NCI-H82 treated with DMSO at 0.1 percent for 48 hours (cell line): ENCODE measurements at regions not wholly inside any gene's neighbourhood (a gene's known extent, or its start where the extent isn't known, plus 50 kb on each side); places are given as distances from the start of the nearest gene placed in this dataset.

Experiments
- DNase-seq: peaks from one replicate; lab custom pipeline; 2025; ENCODE audit not compliant: unreplicated experiment; lab: John Stamatoyannopoulos, UW

DNA sequence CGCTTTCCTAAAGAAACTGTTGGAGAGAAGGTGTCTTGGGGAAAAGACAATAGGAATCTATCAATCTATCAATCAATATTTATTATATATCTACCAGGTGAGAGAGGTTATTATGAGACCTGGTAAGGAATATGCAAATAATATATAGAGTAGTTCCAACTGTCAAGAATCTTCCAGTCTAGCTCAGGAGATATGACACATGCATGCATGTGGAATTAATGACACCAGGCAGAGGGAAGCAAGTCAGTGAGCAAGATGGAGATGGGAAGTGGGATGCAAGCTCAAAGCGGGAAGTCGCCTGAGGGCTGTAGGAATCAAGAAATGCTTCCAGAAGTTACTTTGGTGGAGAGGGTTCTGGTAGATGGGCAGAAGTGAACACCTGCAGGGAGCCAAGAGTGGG is 187.4 kb upstream of the NRP1 start:
- DNase-seq = no peak

DNA sequence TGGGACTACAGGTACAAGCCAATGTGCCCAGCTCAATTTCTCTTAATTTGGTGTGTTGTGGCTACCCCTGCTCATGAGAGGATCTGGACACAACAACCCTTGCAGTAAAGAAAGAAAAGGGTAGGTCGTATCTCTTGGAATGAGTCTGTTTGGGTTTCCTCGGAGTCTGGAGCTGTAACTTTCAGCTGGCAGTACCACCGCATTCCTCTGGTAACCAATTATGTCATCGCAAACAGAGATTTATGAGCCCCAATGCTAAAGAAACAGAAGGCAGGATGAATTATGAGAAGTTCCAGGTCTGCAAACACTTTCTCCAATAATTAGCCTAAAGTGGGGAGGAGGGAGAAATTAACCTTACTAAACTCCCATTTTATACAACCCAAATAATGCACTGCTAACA is 186.6 kb upstream of the NRP1 start:
- no peak for DNase-seq

DNA sequence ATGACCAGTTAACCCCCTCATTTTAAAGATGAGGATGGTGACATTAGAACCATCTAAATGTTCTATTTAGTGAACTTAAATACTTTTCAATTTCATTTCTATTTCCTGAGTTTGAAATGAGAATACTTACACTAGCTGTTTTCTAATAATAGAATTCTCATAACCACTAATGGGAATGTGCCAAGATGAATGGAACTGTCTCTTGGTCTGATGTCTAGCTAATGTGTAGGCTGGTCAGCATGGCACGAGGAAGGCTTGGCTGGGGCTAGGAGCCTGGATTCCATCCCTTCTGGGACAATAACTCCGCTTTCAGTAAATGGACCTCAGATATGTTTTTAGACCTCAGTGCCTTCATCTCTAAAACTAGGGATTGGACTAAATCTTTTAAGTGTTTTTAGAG is 185.8 kb upstream of the NRP1 start:
- DNase-seq = no peak

DNA sequence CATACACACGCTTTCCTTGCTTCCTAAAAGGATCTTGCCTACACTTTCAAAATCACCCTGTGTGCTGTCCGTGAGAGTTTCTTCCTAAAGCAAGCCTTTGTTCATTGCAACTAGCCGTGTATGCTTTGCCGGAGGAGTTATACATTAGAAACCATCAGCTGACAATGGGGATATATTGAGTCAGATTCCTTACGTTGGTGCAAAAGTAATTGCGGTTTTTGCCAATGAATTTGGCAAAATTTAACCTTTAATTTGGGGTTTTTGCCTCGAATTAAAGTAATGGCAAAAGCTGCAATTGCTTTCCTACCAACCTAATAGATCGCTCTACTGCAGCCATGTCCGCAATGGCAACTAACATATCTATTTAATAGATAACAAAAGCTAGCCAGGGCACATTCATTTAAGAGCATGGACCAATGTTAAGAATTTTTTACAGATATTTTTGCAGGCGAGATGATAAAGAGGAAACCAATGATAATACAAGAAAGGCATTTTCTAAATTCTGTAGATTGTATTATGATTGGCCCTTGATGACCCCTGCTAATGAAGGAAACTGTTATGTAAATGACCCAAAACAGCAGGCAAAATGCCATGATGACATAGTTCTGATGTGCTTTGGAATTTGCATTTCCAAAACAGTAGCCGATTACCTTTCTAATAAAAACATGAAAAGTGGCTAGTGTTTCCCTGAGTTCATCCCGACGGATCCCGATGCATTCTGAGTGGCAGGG is 184.8 kb upstream of the NRP1 start:
- no peak for DNase-seq

DNA sequence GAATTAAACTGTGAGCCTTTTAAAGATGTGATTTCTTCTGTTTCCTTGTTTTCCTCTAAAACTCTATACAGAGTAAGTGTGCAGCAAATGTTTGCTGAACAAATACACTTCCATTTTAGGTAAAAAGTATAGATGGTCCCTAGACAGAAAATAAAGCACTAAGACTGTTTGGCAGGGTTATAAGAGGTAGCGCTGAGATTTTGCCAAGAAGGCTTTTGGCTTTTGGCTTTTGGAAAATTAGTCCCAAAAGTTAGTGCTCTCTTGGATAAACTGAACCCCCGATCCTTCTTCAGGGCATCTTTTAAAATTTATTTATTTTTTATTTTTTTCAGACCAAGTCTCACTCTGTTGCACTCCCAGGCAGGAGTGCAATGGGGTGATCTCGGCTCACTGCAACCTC is 175.7 kb upstream of the NRP1 start:
- DNase-seq = no peak

DNA sequence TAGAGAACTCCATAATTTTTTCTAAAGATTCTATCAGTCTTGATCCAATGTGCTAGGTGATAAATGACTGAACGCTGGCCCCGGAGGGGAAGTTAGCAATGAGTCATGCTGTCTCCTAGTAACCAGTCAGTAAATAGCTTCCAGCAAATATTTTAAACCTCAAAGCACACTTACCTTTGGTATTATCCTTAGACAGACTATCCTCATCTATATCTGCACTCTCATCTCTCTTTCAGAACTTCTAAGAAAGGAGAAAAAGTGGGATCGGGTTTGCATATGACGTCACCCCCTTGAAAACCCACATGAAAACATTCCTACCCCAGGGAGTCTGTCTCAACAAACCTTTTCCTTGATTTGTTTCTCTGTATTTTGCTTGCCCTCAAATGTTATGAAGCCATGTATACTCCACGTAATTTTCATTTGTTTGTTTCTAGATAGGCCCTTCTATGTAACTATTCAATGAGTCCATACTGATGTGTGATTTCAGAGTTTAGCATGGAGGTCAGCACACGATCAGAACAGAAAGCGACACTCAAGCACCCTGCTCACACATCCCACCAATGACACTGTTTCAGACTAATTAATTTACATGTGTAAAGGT is 174.9 kb upstream of the NRP1 start:
- peak; percentile 1 for DNase-seq

DNA sequence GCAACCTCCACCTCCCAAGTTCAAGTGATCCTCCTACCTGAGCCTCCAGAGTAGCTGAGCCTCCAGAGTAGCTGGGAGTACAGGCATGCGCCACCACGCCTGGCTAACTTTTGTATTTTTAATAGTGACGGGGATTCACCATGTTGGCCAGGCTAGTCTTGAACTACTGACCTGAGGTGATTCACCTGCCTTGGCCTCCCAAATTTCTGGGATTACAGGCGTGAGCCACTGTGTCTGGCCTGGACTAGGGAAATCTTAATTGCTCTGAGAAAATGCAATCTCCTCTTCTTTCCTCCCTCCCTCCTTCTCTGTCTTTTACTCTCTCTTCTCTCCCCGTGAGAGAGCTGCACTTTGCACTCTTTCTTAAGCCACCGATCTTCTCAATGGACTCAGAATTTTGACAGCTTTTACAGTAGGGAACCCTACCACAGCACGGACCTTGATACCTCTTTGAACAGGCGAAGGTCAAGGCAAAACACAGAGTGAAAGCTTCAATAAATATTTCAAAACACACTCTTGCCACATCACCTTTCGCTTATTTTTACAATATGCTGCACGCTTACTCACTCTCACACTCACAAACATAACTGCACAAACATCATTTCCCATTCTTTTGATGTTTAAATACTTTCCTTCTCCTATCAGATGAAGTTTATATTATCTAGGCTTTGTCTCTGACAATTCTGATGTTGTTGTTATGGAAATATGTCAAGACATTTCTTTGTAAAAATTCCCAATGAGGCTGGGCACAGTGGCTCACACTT is 173.4 kb upstream of the NRP1 start:
- DNase-seq = no peak

DNA sequence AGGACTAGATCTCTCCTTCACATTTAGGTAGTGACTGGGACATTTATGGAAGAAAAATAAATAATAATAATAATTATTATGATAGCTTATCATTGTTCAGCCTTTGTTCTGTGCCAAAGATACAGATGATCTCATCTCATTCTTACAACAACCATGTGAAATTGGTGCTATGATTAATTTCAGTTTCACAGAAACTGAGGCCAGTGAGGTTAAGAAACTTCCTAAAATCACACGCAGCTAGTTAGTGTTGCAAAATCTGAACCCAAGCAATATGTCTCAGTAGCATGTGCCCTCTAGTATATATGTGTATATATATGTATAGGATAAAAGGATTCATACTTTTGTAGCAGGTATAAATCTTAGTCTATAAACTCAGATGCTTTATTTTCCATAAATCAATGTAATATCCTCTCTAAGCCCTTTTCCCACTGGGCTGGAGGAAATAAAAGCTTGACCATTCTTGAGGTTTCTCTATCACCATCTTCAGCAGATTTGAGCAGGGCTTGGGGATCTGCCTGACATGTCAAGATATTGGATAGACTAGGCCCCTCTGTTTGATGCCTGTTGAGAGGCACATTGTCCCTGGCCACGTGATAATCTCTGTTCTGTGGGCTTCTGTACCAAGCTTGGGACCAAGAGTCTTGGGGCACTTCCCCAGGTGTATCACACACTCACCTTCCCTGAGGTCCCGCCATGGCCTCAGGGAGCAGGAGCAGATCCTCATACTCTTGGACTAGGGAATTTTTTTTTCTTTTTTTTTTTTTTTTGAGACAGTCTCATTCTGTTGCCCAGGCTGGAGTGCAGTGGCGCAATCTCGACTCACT is 172.6 kb upstream of the NRP1 start:
- no peak for DNase-seq

DNA sequence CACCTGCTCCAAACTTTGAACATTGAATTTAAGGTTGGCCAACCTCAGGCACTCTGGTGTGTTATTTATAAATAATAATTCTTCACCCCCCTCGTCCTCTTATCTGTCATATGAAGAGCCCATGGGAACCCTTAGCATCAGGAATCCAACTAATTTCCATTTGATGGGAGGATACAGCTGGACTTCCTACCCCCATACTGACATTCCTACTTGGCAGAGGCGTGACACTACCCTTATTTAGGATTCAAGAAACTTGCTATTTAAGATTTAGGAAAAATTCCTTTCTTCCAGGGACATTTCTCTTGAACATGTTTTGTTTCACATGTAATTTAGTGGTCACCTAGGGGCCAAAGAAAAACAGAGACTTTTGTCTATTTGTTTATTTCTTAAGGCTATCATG is 171.9 kb upstream of the NRP1 start:
- DNase-seq = no peak

DNA sequence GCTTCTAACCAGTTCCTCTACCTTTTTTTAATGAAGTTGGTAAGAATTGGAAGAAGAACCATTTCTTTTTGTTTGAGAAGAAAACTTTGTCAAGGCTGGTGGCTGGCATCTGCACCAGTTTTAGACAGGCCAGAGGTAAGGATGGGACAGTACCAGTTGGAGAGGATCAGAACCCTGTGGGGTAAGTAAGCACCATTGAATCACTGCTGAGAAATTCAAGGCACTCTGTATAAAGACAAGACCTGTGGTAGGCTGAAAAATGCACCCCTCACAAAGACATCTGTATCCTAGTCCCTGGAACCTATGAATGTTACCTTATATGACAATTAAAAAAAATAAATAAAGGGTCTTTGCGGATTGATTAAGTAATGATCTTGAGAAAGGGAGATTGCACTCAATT is 166.7 kb upstream of the NRP1 start:
- no peak for DNase-seq

DNA sequence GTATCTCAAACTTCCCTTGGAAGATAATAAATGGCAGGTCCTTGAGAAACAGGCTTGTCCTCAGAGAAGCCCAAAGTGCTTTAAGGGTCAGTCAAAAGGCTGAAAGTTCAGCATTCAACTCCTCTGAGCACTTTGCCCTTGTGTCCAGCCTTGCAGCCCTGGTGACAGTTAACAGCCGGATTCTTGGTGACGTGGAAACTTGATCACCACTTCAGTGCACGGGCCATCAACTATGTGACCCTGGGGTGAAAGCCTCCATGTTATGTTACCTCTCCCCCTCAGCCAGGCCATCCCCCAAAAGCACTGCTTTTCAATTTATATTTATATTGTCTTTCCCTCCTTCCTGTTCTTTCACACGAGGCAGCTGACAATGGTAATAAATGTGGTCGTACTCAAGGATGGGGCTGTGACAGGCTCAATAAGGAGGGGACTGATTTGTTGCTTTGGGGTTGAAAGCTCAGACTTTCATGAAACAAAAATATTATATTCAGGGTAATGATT is 164.0 kb upstream of the NRP1 start:
- DNase-seq = no peak

DNA sequence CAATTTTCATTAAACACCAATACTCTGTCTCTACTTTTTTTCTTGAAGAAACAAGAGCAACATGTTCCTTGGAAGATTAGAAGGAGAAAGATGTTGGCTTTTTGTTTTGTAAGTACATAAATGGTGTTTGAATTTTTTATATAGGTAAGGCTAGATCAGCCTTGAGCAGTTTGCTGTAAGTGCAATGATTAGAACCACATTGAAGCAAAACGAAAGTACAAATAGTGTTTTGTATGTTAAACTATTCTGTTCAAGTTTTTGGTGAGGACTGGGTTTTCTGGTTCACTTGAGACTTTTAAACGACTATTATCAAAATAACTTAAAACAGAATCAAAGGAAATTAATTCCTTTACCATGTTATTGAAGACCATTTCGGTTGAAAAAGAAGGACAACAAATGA is 162.9 kb upstream of the NRP1 start:
- no peak for DNase-seq

DNA sequence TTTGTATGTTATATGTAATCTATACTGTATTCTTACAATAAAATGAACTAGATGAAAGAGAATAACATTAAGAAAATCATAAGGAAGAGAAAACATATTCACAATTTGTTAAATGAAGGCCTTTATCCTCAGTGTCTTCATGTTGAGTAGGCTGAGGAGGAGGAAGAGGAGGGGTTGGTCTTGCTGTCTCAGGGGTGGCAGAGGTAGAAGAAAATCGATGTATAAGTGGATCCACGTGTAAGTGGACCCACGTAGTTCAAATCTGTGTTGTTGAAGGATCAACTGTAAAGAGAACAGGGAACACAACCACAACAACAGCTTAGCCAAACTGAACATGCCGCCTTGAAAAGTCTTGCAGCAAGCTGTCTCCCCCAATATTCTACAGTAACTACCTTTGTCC is 161.6 kb upstream of the NRP1 start:
- DNase-seq = no peak

DNA sequence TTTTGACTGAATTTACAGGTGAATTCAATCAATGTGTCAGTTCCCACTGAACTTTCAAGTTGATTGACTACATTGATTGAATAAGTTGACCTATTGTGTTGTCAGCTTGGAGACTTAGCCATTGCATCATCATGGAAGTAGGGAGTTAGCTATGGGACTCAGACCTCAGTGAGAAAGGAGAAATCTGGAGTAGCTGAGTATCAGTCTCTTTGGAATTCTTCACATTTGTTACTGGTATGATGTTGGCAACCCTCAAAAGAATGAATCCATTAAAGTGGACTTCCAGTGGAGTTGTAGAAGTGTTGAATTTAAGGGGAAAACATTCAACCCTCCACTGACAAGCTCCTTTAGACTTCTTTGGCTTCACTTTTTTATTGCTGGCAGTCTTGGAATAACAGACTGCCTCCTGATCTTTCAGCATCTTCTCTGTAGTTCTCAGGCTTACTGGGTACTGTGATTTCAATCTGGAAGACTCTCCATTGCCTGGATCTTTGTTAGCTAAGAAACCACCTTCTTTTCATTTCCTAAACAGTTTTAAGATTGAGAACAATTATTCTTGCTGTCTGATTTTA is 160.3 kb upstream of the NRP1 start:
- no peak for DNase-seq

DNA sequence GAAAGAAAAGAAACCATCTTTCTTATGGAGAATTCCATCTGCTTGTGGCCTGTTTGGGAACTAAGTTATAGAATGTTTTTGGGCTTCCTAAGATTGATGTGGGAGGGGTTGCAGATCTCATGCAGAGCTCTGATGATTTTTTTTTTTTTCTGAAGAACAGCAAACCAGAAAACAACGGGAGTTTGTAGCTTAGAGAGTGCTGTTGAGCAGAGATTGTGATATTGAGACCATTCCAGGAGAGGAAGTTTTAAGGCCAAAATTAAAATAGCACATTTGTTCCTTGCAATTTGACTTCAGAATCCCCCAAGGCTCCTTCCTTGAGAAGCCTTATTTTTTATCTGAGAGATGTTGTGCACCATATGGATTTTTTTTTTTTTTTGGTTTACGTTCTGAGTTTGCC is 159.5 kb upstream of the NRP1 start:
- no peak for DNase-seq

DNA sequence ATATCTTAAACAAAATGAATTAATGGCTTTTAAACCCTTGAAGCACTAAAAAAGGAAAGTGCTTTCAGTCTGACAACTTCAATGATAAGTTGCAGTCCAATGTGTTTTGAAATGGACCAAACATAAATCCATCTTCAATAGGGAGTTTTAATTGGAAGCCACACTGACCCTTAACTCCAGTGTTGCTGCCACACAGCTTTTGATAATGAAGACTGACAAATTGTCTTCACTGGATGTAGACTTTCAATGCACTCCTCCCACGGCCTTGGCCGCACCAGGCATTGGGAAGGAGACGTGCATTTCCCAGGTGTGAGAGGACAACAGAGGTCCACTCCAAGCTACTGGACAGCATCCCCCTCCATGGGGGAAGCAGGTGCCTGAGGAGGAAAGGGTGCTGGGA is 159.0 kb upstream of the NRP1 start:
- DNase-seq = no peak

DNA sequence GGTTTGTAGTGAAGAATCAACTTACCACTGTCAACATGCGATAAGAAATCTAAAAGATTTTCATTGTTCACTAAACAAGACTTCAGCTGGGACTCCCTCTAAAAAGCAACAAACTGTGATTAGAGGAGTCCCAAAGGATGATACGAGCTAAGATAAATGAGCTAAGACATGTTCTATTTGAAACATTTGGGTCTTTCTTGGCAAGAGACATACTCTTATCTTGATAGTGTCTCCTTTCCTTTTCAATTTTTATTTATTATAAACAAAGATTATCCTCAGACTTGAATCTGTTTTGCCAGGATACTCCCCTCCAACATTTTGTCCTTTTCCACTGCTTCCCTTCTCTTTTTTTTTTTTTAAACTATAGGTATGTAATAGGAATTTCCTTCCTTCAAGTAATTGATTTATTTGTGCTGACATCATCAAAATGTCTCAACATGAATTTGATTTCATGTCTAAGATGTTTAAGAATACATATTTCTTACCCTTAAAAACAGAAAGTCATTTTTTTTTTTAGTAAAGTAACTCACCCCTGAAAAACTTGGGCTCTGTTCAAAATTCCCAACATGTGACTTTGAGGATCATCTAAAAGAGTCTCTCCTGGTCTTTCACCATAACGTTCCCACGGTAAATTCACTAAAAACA is 158.4 kb upstream of the NRP1 start:
- DNase-seq = no peak

DNA sequence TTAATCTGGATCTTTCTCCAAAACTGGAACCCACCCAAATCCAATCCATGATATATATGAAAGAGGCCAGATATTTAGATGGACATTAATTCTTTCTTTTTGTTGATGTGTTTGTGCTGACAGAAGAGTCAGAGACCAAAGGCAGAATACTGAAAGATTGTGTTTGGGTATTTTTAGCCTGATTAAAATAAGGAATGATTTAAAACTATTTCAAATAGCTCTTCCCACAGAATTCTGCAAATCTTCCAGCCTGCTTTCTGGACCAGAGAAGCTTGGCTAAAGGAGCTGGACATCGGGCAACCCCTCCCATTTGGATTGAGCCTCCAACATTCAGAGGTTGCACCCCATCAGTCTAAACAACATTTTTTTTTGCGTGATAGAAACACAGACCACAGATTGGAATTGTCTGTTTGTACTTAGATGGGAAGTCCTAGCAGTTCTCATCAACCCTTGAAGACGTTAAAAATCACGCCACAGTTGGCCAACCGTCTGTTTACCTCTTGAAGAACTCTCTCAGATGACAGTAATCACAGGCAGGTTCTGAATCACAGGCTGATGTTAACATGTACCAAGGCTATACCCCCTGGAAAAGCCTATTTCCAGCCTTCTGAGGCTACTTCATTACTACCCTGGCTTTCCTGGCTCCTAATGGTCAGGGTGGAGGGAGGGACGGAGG is 155.2 kb upstream of the NRP1 start:
- DNase-seq = no peak

DNA sequence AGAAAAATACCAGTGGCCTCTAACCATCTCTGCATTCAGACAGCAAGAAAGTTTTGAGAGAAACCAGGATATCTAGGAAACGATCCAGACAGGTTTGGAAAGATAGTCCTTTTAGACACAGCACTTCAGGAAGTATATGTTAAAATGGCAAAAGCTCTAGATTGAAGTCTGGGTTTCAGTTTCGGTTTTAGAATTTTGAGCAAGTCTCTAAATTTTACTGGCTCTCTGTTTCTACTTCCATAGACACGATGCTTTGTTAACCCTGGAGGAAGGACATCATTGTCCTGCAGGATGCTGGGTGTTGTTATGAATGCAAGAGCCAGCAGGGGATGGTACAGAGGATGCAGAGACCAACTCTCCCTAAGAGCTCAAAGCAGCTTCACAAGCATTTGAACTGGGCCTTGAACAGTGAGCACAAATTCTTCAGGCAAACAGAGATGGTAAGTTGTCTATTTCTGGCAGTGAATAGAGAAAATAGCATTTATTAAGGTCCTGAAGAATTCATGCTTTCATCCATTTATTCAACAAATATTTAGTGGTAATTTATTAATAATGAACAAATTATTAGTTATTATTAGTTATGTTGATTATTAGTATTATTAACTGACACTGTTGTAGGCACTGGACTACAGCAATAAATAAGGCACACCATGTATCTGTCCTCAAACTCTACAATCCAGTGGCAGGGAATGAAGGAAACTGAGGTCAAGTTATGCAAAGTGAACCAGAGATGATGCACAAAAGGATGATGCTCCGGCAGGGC is 152.7 kb upstream of the NRP1 start:
- no peak for DNase-seq
